HG02884 (cell line): ENCODE measurements at regions not wholly inside any gene's neighbourhood (a gene's known extent, or its start where the extent isn't known, plus 50 kb on each side); places are given as distances from the start of the nearest gene placed in this dataset.
"Not testable (repeated sequence)": the region's sequence is repeated elsewhere in the genome, so short reads cannot be mapped to it uniquely, and the experiment has no call there.

ENCODE experiments used
- ATAC-seq: cut with Tn5 transposase; IDR thresholded peaks from one replicate; pipeline ENCODE4 v1.9.1; 2021; ENCODE audit warnings: mild to moderate bottlenecking, moderate library complexity; ENCODE audit not compliant: unreplicated experiment

DNA sequence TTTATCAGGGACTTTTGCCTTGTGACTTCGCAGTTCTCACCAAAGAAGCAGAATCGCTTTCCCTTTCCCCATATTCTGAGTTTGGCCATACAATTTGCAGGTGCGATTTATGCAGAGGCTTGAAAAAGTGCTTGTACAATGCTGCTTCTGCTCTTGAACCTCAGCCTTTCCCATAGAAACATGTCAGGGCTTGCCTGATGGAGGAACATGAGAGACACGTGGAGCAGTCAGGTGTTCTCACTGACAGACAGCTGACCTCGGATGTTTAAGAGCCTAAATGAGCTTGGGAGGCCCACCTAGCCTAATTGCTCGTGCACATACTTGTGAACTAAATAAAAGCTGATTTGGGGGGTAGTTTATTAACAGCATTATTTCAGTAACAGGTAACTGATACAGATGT lies 290.0 kb downstream of the S1PR1 start:
- no peak for ATAC-seq

DNA sequence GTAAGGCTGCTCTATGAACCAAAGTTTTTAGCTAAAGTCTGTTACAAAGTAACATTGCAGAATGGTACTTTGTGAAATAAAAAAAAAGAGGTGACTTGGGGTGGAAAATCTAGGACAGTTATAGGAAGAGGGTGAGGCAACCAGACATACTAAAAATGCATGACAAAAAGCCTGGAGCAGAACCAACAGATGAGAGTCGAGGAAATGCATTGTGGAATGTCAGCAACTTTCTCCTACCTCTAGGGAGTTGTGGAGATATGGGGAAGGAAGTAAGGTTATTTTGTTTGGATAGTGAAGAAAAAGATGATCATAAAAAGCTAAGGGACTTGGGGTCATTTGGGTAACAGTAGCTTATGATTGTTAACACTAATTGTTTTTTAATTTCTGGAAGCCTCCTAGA lies 295.6 kb downstream of the S1PR1 start:
- ATAC-seq: no peak

DNA sequence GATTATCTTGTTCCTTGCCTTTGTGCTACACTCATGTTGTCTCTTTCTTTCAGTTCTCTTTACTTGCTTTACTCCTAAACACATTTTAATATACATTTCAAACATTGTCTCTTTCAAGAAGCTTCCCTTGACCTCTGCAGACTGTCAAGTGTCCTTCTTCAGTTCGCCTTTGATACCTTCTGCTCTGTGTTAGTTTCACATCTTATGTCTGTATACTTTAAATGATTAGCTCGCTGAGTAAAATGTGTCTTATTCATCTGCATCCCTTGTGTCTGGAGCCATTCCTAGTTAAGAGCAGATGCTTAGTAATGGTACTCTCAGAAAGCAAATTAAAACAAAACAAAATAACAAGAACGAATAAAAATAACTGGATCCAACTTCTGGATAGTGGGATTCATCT lies 303.3 kb downstream of the S1PR1 start:
- ATAC-seq: no peak

DNA sequence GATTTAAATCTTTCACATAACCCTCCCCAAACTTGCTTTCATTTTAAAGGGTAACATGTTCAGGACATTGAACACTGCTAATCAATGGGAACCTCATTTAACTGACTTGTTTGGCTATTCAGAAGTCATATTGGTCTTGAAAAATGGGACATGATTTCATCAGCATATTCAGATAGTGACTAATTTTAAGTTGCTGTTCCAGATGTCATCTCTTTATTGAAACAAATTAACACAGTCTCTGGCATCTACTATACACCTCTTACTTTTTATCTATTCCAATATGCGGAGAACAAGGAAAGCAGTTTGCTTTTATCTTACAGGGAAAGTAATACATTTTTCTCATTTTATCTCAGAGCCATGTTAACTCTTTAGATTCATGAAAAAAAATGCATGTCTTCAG lies 310.1 kb downstream of the S1PR1 start:
- no peak for ATAC-seq

DNA sequence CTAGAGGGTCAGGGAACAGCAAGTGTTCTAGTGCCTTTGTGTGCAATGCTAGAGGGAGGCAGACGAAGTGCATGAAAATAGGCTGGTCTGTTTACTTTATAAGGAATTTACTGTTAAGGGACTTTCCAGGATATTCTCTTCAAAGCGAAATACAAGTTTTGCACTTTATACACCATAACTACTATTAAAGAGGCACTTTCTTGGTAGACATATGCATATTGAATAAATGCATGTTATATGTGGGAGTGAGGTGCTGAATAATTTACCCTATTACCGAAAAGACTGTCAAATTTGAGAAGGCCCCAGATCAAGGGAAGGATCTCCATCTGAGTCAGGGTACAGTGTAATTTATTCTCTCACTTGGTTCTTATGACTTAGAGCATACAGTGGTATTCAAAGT lies 310.5 kb downstream of the S1PR1 start:
- ATAC-seq: no peak

DNA sequence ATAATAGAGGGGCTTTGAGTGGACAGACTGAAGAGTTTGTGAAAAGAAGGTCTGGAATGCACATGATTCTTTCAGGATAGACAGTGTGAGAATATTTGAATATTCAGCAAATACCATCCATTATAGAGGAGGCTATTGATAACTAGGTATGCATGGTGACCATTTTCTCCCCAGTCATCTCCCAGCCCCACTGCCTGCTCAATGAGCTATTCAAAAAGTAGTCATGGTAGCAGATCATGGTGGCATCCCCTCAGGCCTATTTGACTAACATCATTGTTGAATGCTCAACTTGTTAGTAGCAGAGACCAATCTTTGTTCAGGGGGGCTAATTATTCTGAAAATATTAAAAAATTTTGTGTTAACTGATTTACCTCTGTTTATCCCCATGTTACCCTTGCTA lies 311.6 kb downstream of the S1PR1 start:
- ATAC-seq: no peak

DNA sequence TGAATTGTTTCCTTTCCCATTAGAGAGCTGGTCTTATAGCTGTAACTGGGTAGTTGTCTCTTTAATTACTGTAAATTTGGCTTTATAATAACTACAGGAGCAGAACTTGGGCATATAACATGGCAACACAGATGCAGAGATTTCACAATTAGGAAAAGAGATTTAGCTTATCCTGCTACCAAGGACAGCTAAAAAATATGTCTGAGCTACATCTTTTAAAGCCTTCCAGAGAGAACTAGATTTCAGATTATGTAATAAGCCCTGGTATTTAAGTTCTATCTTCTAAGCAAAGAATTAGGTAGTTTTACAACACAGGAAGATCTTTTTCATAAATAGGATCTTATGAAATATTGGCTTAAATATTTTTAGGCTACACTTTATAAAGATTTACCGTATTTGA lies 313.8 kb downstream of the S1PR1 start:
- no peak for ATAC-seq

DNA sequence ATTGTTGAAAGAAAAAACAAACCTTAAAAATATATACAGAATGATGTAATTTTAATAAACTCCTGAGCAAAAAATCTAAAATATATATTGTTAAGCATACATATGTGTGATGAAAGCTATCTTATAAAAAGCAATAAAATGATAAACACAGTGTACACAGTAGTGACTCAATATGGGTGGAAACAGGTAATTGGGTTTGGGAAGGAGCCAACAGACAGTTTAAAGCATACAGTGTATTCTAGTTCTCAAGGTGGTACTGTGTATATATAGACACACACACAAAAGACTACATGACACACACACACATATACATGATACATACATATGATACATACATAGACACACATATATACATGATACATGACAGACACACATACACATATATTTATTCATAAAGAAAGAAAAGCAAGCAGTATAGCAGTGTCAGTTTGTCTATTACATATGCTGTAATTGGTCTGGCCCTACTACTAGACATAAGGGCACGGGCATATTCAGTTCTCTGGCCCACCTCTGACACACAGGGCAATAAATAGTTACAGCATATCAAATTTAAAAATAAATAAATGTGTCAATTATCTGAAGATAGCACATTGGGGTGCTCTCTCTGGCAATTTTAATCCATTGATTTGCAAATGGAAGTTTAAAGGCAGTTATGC lies 330.2 kb downstream of the S1PR1 start:
- ATAC-seq: no peak

DNA sequence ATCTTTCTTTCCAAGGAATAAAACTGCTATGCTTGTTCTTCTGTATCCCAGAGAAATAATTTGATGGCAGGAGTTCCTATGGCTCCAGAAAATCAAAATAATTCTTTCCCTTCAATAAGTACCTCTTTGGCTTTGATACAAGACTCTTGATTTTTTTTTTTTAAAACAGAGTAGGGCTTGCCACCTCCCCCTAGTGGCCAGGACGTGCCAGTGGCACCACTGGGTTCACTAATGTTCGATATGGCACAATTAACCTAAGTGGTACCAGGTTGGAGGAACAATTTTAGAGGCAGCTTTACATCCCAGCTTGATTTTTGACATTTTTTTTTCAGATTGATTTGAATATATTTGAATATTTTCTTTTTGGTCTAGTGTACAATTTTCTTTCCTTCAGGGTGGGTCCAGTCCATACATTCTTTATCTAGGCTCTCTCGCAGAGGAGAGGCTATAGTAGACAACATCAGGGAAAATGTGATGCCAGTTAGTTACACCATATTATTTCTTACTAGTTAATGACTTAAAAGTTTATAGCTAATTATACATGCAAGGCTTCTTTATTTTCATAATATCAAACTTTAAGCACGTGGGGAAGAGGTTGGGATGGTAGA lies 330.9 kb downstream of the S1PR1 start:
- ATAC-seq: peak; percentile 98

DNA sequence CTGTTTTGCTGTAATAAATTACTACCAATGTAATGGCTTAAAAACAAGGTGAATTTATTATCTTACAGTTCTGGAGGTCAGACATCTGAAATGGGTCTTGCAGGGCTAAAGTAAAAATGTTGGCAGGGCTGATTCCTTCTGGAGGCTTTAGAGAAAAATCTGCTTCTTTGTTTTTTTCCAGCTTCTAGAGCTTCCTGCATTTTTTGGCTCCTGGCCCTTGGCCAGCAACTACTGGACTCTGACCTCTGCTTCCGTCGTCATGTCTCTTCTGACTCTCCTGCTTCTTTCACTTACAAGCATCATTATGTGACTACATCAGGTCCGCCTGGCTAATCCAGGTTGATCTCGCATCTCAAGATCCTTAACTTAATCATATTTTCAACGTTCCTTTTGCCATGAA lies 350.9 kb downstream of the S1PR1 start:
- ATAC-seq: no peak

DNA sequence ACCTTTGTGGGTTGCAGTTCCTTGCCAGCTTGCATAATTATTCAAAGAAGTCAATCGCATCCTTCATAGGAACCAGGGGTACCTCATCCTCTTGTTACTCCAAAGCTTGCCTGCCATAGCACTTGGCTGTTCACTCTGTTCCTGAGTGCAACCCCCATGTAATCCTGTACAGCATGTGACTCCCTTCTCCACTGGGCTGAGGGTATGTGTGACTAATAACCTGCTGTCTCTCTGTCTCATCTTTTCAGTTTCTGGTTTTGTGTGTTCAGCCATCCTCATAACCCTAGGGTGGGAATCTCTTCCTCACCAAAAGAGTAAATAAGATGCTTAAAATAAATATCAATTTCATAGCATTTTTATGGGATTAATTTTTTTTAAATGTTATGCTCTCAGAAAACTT lies 351.9 kb downstream of the S1PR1 start:
- ATAC-seq: peak; percentile 85

DNA sequence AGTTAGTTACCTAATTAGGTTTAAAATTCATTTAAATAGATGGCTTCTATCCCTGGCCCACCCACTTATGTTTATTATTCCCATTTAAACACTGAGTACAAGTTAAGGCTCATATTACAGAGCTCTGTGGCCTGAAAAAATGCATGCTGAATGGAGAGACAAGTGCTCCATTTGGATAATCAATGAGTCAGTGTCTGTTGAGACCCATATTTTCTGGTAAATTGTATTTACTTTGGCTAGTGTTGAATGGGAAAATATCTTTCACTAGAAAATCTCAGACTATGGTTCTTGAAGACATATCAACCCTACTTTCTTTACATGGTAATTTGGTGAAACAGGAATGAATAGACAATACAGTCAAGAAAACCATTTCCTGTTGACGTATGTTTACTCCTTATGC lies 356.0 kb downstream of the S1PR1 start:
- no peak for ATAC-seq

DNA sequence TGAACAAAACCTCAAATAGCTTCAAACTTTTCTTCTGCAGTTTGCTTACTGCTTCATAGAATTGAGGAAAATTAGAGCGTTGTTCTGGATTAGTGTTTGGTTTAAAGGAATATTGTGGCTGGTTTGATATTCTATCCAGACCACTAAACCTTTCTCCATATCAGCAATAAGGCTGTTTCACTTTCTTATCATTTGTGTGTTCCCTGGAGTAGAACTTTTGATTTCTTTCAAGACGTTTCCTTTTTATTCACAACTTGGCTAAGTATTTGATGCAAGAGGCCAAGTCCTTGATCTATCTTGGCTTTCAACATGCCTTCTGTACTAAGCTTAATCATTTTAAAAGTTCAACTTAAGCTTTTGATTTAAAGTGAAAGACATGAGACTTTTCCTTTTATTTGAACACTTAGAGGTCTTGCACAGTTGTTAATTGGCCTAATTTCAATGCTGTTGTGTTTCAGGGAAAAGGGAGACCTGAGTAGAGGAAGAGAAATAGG lies 359.1 kb downstream of the S1PR1 start:
- no peak for ATAC-seq

DNA sequence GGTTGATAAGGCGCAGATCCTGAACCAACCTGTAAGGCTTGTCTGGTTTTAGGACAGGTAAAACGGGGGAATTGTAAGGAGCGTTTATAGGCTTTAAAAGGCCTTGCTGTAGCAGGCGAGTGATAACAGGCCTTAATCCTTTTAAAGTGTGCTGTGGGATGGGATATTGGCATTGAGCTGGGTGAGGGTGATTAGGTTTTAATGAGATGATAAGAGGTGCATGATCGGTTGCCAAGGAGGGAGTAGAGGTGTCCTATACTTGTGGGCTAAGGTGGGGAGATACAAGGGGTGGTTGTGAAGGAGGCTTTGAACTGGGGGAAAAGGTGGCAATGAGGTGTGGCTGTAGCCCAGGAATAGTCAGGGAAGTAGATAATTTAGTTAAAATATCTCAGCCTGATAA lies 363.8 kb downstream of the S1PR1 start:
- ATAC-seq: not testable (repeated sequence)

DNA sequence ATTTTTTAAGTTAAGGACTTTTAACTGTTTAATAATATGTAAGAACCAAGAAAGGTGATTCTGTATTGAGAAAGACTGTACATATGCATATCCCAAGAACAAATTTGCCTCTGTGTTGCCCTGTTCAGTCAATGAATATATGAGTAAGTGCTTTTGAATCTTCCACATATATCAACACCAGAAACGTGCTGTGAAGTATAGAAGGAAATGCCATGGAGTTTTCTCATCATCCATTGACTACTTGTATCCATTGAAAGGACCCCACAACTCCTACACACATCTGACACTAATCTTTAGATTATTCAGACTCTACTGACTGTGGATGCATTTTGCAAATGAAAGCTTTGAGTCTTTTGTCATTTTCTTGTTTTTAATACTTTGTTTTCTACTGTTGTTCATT lies 366.9 kb downstream of the S1PR1 start:
- no peak for ATAC-seq

DNA sequence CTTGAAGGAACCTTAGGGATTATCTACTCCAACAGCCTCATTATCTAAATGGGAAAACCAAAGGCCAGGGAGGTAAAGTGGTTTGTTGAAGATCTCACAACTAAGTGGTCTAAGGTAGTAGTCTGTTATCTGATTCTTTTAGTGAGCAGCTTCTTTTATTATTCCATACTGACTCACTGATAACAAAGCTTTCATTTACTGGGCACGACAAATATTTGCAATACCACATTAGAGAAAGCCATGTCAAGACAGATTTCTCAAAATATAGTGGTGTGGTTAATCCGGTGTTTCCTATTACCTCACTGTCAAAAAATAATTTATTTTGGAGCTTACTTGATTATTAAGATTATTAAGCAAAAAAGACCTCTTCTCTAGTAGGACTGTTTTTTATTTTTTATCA lies 369.1 kb downstream of the S1PR1 start:
- no peak for ATAC-seq

DNA sequence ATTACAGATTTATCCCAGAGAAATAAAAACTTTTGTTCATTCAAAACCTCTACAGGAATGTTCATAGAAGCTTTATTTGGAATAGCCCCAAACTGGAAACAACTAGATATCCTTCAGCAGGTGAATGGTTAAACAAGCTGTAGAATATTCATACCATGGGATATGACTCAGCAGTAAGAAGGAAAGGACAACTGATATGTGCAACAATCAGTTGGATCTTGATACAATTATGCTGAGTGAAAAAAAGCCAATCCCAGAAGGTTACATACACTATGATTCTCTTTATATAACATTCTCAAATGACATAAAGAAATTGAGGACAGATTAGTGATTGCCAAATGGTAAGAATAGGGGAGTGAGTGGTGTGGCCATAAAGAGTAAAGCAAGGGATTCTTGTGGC lies 376.7 kb downstream of the S1PR1 start:
- no peak for ATAC-seq

DNA sequence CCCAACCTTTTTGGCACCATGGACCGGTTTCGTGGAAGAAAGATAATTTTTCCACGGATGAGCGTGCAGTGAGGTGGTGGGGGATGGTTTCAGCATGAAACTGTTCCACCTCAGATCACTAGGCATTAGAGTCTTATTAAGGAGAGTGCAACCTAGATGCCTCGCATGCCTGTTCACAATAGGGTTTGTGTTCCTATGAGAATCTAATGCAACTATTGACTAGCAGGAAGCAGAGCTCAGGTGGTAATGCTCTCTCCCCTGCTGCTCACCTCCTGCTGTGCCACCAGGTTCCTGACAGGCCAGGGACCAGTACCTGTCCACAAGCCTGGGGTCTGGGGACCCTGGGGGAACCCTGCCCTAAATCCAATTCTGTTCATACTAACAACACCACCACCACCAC lies 377.8 kb downstream of the OLFM3 start:
- no peak for ATAC-seq

DNA sequence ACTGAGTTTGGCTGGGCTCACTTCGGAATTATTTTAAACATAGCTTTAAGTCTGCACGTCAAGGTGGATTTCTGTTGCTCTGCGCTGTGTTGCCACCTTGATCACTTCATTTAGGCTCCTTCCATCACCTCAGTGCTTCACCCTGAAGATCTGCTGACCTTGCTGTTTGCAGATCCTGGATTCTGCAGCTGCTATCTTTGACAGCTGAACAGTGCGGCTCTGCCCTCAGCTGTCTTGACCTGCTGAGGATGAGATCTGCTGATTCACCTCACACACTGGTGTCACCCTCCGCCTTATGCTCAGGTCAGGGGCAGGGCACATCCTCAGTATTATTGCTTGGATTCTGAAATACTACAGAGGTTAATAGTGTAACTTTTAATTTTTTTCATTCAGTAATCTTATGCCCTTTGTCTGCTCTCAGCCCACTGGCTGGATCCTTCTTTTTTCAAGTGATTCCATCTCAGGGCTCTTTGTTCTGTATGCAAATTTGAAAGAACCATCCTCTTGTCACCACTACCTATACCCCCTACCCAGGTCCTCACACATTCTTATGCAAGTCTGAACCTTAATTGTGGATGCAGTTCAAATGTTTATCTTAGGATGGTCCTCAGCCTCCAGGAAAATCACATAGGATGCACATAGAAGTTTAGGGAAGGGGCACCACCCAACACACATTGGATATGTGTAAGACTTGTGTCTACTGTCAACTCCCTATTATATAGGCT lies 364.0 kb downstream of the OLFM3 start:
- no peak for ATAC-seq

DNA sequence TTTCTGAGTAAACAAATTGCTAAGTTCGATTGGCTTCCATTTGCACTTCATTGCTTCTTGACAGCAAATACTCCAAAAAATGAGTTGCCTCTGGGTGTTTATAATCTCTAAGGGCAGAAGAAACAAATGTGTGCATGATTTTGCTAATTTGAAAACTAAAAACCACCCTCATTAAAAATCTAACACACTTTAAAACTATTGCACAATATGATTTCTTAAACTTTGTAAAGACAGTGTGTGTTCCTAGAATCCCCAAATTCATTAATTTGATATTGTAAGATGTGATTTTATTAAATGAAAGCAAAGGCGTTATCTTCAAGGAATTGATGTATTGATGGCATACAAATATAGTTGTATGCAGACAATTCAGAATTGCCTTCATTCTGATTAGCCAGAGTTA lies 350.9 kb downstream of the OLFM3 start:
- no peak for ATAC-seq

DNA sequence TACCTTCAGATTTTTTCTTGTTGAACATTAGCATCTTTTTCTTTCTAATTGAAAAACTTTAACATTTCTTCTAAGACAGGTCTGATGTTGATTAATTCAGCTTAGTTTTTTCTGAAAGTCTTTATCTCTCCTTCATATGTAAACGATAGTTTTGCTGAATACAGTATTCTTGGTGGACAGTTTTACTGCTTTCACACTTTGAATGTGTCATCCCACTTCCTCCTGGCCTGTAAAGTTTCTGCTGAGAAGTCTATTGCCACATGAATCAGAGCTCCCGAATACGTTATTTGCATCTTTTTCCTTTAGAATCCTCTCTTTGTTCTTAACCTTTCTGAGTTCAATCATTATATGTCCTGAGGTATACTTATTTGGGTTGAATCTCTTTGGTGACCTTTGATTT lies 344.2 kb downstream of the OLFM3 start:
- no peak for ATAC-seq

DNA sequence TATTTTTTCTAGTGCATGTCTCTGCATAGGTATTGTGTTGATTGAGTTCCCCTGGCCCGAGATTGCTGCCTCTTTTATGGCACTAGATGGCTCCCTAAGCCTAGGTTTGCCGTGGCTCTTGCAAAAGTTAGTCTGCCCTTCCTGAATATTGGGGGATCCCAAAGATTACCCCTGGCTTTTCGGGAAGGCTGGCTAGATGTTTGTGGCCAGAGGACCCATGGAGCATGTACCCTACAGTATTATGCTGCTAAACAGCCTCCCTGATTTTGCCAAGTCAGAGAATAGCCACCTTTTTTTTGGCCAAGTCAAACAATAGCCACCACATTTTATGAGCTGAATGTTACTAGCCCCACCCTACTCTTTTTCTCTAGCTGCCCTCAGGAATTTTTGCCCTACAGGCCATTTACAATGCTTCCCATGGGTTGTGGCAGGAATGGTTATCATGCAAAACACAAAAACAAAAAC lies 343.2 kb downstream of the OLFM3 start:
- no peak for ATAC-seq
